Heart right ventricle (tissue), 16 donors: ENCODE measurements at regions not wholly inside any gene's neighbourhood (a gene's known extent, or its start where the extent isn't known, plus 50 kb on each side); places are given as distances from the start of the nearest gene placed in this dataset.

Experiments
- ATAC-seq, 8 donors: fragments of 200-7000 bp; cut with Tn5 transposase; one replicate each; pipeline ENCODE4 v1.9.1; 2020; ENCODE audit warnings: mild to moderate bottlenecking in 8 of 8, moderate library complexity in 8 of 8, moderate number of reproducible peaks in 1 of 8
- DNase-seq, 2 donors: peaks; one replicate each; pipeline ENCODE4 v3.0.0-alpha.2; 2020
- H3K27ac ChIP-seq, 10 donors: fragments of 200-600 bp; sonication (generic) in 2 of 10; one replicate each; pipeline versions ENCODE4 v1.5.0 to v1.8.0; 2020 to 2022; ENCODE audit warnings: mild to moderate bottlenecking in 3 of 10
- H3K27me3 ChIP-seq, 7 donors: fragments of 200-600 bp; one replicate each; pipeline ENCODE4 v1.8.0; 2021 to 2022; ENCODE audit warnings: mild to moderate bottlenecking in 2 of 7
- H3K36me3 ChIP-seq, 9 donors: fragments of 200-600 bp; sonication (generic) in 1 of 9; one replicate each; pipeline versions ENCODE4 v1.5.0 to v1.8.0; 2020 to 2022; ENCODE audit warnings: mild to moderate bottlenecking in 2 of 9
- H3K4me1 ChIP-seq, 9 donors: fragments of 200-600 bp; sonication (generic) in 1 of 9; one replicate each; pipeline versions ENCODE4 v1.5.0 to v1.8.0; 2020 to 2022; ENCODE audit warnings: mild to moderate bottlenecking in 4 of 9
- H3K4me3 ChIP-seq, 10 donors: fragments of 200-600 bp; sonication (generic) in 2 of 10; one replicate each; pipeline versions ENCODE4 v1.5.0 to v1.8.0; 2020 to 2022; ENCODE audit warnings: mild to moderate bottlenecking in 7 of 10, moderate library complexity in 2 of 10
- H3K9me3 ChIP-seq, 11 donors: fragments of 200-600 bp in 10 of 11; sonication (generic) in 2 of 11; one replicate each; pipeline versions ENCODE4 v1.5.0 to v1.8.0; 2013 to 2022; ENCODE audit warnings: mild to moderate bottlenecking in 2 of 11, control low read depth in 1 of 11, moderate library complexity in 1 of 11
- WGBS, 2 donors: extraction: QIAGEN DNeasy Blood & Tissue Kit; methylation state at CpG; one replicate each; pipeline ENCODE4 v1.1.7; 2013; ENCODE audit warnings: inconsistent platforms in 1 of 2; 5-methylcytosine and 5-hydroxymethylcytosine counted together
- intact Hi-C, 10 donors: fragments of 100-400 bp; cut with DNase I; formaldehyde crosslinking; loops; one replicate each; pipeline versions ENCODE4 v1.11.1 to v1.14.2; 2022
- TF ChIP-seq, protein P1 (sequence below), 9 donors: fragments of 200-600 bp; sonication (generic) in 2 of 9; IDR thresholded peaks; one replicate each; pipeline versions ENCODE4 v1.5.0 to v1.8.0; 2021 to 2022; ENCODE audit warnings: antibody characterized with exemption in 9 of 9, mild to moderate bottlenecking in 5 of 9, moderate library complexity in 1 of 9
- donor health status: Arrhythmogenic right ventricular cardiomyopathy.
- donor health status: ischemic (EF 13 %, LVEDD 7.1; RV severe dilation, severe dysfunction).
- donor health status: healthy with polysubstance abuse.
- donor health status: DM: no; HTN: yes; CAD: no.
- donor health status: DM: no; HTN: no; CAD: no.
- donor health status: ischemic (EF 25% LVEDD 6.9; RV normal size, moderate dysfunction).
- donor health status: ischemic (EF 25% LVEDD 5.7; RV mildly dilated, moderate dysfunction).
- donor health status: healthy.
- donor health status: DM: yes; HTN: yes; CAD: no.
- donor health status: Ischemic cardiomyopathy.
- donor health status: ischemic (EF 35%, LVEDD 5.7; RV mildly dilated, moderate dysfunction).
- donor health status: nonischemic (EF 11% LVEDD 7.7; RV severe dilation, severe dysfunction).
- donor health status: DM: yes; HTN: yes; CAD: no.
- donor health status: PGD.
- donor health status: ischemic (EF 29% LVEDD 5.4; RV normal size, mild dysfunction).
- donor health status: nonischemic (EF 23%, LVEDD 6.1; RV moderate dilation, normal function).

DNA sequence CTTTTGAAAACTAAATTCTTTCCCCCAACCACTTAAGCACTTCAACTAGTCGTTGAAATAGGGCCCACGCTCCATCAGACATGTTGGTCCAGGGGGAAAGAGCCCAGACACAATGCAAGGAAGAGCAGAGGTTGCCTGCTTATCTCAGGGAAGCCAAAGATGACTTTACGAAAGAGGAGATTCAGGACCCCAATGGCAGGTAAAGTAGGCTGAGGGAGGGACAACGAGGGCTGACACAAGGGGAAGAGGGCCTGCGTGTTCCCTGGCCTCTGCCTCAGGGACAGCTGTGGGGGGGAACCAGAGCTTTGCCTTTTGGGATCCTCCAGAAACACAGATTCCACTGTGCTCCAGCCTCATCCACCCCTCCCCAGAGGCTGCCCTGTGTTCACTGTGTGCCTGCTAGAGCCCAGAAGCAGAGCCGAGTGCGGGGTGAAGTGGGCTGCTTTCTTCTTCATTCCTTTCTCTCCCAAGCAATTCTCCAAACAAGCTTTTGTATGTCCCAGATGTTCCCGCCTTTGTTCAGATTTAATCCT lies 135.5 kb upstream of the GRIK3 start:
- ATAC-seq (no peak), DNase-seq (no peak)
- Histone ChIP-seq H3K4me3 (no peak overlapping the region), H3K27me3 (peaks cover 0 to 32% (median 8%) of the 10 kb centered on the region in 7 donors), H3K9me3 (peaks cover 0 to 18% (median 0%) of the 10 kb centered on the region in 11 donors), H3K27ac (no peak overlapping the region), H3K4me1 (no peaks in the 10 kb centered on the region), H3K36me3 (no peaks in the 10 kb centered on the region)
- TF ChIP-seq, protein P1, sequence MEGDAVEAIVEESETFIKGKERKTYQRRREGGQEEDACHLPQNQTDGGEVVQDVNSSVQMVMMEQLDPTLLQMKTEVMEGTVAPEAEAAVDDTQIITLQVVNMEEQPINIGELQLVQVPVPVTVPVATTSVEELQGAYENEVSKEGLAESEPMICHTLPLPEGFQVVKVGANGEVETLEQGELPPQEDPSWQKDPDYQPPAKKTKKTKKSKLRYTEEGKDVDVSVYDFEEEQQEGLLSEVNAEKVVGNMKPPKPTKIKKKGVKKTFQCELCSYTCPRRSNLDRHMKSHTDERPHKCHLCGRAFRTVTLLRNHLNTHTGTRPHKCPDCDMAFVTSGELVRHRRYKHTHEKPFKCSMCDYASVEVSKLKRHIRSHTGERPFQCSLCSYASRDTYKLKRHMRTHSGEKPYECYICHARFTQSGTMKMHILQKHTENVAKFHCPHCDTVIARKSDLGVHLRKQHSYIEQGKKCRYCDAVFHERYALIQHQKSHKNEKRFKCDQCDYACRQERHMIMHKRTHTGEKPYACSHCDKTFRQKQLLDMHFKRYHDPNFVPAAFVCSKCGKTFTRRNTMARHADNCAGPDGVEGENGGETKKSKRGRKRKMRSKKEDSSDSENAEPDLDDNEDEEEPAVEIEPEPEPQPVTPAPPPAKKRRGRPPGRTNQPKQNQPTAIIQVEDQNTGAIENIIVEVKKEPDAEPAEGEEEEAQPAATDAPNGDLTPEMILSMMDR (IDR thresholded peaks at IDR 0.05) = no peak
- 68 to 76% methylated on average over 8 of the region's 8 CpGs for WGBS, 2 donors
- intact Hi-C loops = no loop called here

DNA sequence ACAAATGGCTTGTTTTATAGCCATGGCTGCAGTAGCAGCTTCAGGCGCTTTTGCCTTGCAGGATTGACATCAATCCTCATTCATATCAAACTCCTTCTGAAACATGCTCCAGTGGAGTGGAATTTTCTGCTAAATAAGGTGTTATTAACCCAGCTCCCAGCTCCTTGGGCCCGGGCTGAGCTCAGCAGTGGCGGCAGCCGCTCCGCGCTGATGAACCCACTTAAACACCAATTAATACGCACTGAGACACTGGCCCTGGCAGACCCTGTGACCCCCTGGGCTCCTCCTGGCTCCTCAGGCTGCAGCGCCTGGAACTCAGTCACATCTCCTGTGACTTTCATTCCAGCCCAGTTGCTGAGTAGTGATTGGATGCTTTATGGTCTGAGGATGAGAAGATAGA lies 137.4 kb upstream of the GRIK3 start:
- TF ChIP-seq, protein P1 (IDR thresholded peaks at IDR 0.05) = no peak
- Histone ChIP-seq H3K27me3 (peaks cover 0 to 32% (median 8%) of the 10 kb centered on the region in 7 donors), H3K36me3 (no peaks in the 10 kb centered on the region), H3K27ac (no peak overlapping the region), H3K4me3 (no peak overlapping the region), H3K9me3 (peaks cover 0 to 11% (median 0%) of the 10 kb centered on the region in 11 donors), H3K4me1 (no peaks in the 10 kb centered on the region)
- ATAC-seq (no peak), DNase-seq (no peak)
- intact Hi-C loops = no loop called here
- WGBS, 2 donors = 77 to 78% methylated on average over 8 of the region's 8 CpGs

DNA sequence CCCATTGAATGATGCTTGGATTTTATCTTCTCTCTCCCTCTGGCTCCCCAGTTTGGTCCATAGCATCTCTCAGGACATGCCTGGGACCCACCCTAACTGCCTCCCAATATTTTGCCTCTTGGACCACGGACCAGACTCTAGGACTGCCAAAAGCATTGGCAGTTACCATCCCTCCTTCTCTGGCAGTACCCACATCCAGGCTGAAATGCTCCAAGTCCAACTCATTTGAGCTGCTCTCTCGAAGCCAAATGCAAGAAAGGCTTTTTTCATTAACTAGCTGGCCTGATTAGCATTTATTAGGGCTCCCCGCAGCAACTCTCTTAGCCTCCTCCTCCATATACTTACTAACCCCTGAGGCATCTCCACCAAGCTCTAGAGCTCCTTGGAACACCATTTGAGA lies 140.0 kb upstream of the GRIK3 start:
- WGBS, 2 donors = 55 to 65% methylated on average over 3 of the region's 3 CpGs
- H3K27ac ChIP-seq = no peak overlapping the region
- no peaks in the 10 kb centered on the region for H3K36me3 ChIP-seq
- ATAC-seq = no peak
- H3K27me3 ChIP-seq = peaks cover 0 to 40% (median 10%) of the 10 kb centered on the region in 7 donors
- intact Hi-C loops = no loop called here
- H3K9me3 ChIP-seq = no peaks in the 10 kb centered on the region
- no peak overlapping the region for H3K4me3 ChIP-seq
- no peaks in the 10 kb centered on the region for H3K4me1 ChIP-seq
- no peak for DNase-seq
- TF ChIP-seq, protein P1 (IDR thresholded peaks at IDR 0.05) = no peak

DNA sequence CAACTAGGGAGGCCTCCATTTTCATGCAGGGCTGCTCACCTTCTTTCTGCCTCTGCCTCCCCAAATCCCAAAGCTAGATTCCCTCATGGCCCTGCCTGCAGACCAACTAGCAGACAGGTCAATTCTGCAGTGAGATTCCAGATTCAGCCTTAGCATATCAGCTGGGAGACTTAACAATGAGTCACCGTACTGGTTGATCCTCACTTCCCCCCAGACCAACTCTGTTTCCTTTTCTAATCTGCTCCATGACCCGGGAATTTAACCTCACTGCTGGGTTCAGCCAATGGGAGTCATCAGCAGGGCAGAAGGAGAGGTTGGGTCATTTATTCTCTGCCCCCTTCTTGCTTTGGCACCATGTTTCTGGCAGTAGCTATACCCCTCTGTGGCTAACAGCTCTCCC lies 140.6 kb upstream of the GRIK3 start:
- no peak overlapping the region for H3K27ac ChIP-seq
- DNase-seq (no peak), ATAC-seq (no peak)
- 15 to 25% methylated on average over 2 of the region's 2 CpGs for WGBS, 2 donors
- H3K9me3 ChIP-seq = no peaks in the 10 kb centered on the region
- no peak overlapping the region for H3K4me3 ChIP-seq
- TF ChIP-seq, protein P1 (IDR thresholded peaks at IDR 0.05) = no peak
- no peaks in the 10 kb centered on the region for H3K4me1 ChIP-seq
- H3K27me3 ChIP-seq = peaks cover 0 to 43% (median 15%) of the 10 kb centered on the region in 7 donors
- H3K36me3 ChIP-seq = no peaks in the 10 kb centered on the region
- intact Hi-C loops = no loop called here
